NCI-H1092 (cell line): ENCODE measurements at regions not wholly inside any gene's neighbourhood (a gene's known extent, or its start where the extent isn't known, plus 50 kb on each side); places are given as distances from the start of the nearest gene placed in this dataset.

ENCODE experiments used
- DNase-seq: peaks from one replicate; lab custom pipeline; 2025; lab: John Stamatoyannopoulos, UW

- no peak for DNase-seq
These were observed 485.7 kb upstream of the HS3ST1 start for GRCh38 chr4:11914406-11914805.

GRCh38 chr4:11912886-11913285 is 484.2 kb upstream of the HS3ST1 start:
- DNase-seq: no peak

- no peak for DNase-seq
These were observed 482.1 kb upstream of the HS3ST1 start for GRCh38 chr4:11910812-11911211.

- no peak for DNase-seq
These were observed 480.0 kb upstream of the HS3ST1 start for GRCh38 chr4:11908712-11909111.

- DNase-seq: no peak
These were observed 479.5 kb upstream of the HS3ST1 start for GRCh38 chr4:11908205-11908604.

GRCh38 chr4:11904846-11905739 is 476.4 kb upstream of the HS3ST1 start:
- no peak for DNase-seq

GRCh38 chr4:11904117-11904535 is 475.4 kb upstream of the HS3ST1 start:
- DNase-seq: no peak

GRCh38 chr4:11901089-11901488 is 472.4 kb upstream of the HS3ST1 start:
- no peak for DNase-seq

GRCh38 chr4:11900359-11900758 is 471.7 kb upstream of the HS3ST1 start:
- DNase-seq: no peak

GRCh38 chr4:11898796-11899195 is 470.1 kb upstream of the HS3ST1 start:
- DNase-seq: no peak

- no peak for DNase-seq
These were observed 467.1 kb upstream of the HS3ST1 start for GRCh38 chr4:11895766-11896165.

- DNase-seq: no peak
These were observed 466.3 kb upstream of the HS3ST1 start for GRCh38 chr4:11894977-11895376.

GRCh38 chr4:11894221-11894620 is 465.5 kb upstream of the HS3ST1 start:
- DNase-seq: no peak

- DNase-seq: no peak
These were observed 460.4 kb upstream of the HS3ST1 start for GRCh38 chr4:11889099-11889498.

- DNase-seq: no peak
These were observed 453.3 kb upstream of the HS3ST1 start for GRCh38 chr4:11881947-11882346.

- no peak for DNase-seq
These were observed 452.7 kb upstream of the HS3ST1 start for GRCh38 chr4:11881364-11881763.

- DNase-seq: no peak
These were observed 449.5 kb upstream of the HS3ST1 start for GRCh38 chr4:11878241-11878640.

- DNase-seq: no peak
These were observed 447.4 kb upstream of the HS3ST1 start for GRCh38 chr4:11876104-11876503.

GRCh38 chr4:11869191-11869870 is 440.6 kb upstream of the HS3ST1 start:
- DNase-seq: no peak

GRCh38 chr4:11866391-11866790 is 437.7 kb upstream of the HS3ST1 start:
- no peak for DNase-seq

- no peak for DNase-seq
These were observed 432.3 kb upstream of the HS3ST1 start for GRCh38 chr4:11860996-11861395.

GRCh38 chr4:11857881-11858280 is 429.2 kb upstream of the HS3ST1 start:
- no peak for DNase-seq

- no peak for DNase-seq
These were observed 418.5 kb upstream of the HS3ST1 start for GRCh38 chr4:11847167-11847566.
